SK-N-SH (cell line): ENCODE measurements at regions not wholly inside any gene's neighbourhood (a gene's known extent, or its start where the extent isn't known, plus 50 kb on each side); places are given as distances from the start of the nearest gene placed in this dataset.

Experiments
- CTCF ChIA-PET: fragments of 300-600, 350-600 bp; formaldehyde crosslinking; extraction: SDS; loops from one replicate; lab custom pipeline; 2021; lab: Yijun Ruan, JAX
- POLR2A ChIA-PET: fragments of 350-600 bp; sonication (Branson Sonifier 250); formaldehyde crosslinking; extraction: SDS; loops from one replicate; lab custom pipeline; 2020; ENCODE audit warnings: antibody characterized with exemption, inconsistent platforms; lab: Yijun Ruan, JAX
- DNase-seq: peaks from one replicate; pipeline ENCODE4 v3.0.0; 2012
- H2AFZ ChIP-seq: fragments of 200-600 bp; sonication (generic); 2 replicates; pipeline ENCODE4 v1.8.1; 2016; ENCODE audit warnings: antibody characterized with exemption, mild to moderate bottlenecking, low read depth
- H3F3A ChIP-seq: fragments of 200-600 bp; sonication (generic); replicated peaks from 2 replicates; pipeline ENCODE3; 2016; ENCODE audit warnings: antibody characterized with exemption, mild to moderate bottlenecking; ENCODE audit not compliant: insufficient read depth
- H3K27ac ChIP-seq, 2 experiments: fragments of 200-500 bp in 1 of 2; fragments of 200-600 bp in 1 of 2; sonication (Bioruptor generic) in 1 of 2; sonication (generic), shearing (Covaris generic) in 1 of 2; 2 replicates each; pipeline versions ENCODE4 v1.5.1 to v1.6.1; 2014 to 2016; ENCODE audit warnings: low read depth in 2 of 2, inconsistent platforms in 1 of 2, low read length in 1 of 2, mild to moderate bottlenecking in 1 of 2, mixed read lengths in 1 of 2
- H3K27me3 ChIP-seq: fragments of 200-600 bp; sonication (generic), shearing (Covaris generic); 2 replicates; pipeline ENCODE4 v1.6.1; 2016; ENCODE audit warnings: mixed run types; ENCODE audit not compliant: insufficient read depth
- H3K36me3 ChIP-seq, 2 experiments: fragments of 200-500 bp in 1 of 2; fragments of 200-600 bp in 1 of 2; sonication (Bioruptor generic) in 1 of 2; sonication (generic) in 1 of 2; replicated peaks in 1 of 2; 2 replicates each; pipeline versions ENCODE3 to v1.5.1; 2014 to 2016; ENCODE audit warnings: low read length in 1 of 2, mild to moderate bottlenecking in 1 of 2; ENCODE audit not compliant: insufficient read depth in 2 of 2, control insufficient read depth in 1 of 2
- H3K4me1 ChIP-seq, 2 experiments: fragments of 200-500 bp in 1 of 2; fragments of 200-600 bp in 1 of 2; sonication (Bioruptor generic) in 1 of 2; sonication (generic), shearing (Covaris generic) in 1 of 2; 2 replicates each; pipeline versions ENCODE4 v1.5.1 to v1.6.1; 2014 to 2016; ENCODE audit warnings: low read depth in 1 of 2, low read length in 1 of 2, mixed run types in 1 of 2; ENCODE audit not compliant: insufficient read depth in 2 of 2, control insufficient read depth in 1 of 2
- H3K4me2 ChIP-seq: fragments of 200-600 bp; sonication (generic), shearing (Covaris generic); 2 replicates; pipeline ENCODE4 v1.6.1; 2017; ENCODE audit warnings: mixed run types
- H3K4me3 ChIP-seq, 2 experiments: fragments of 200-500 bp in 1 of 2; fragments of 200-600 bp in 1 of 2; sonication (Bioruptor generic) in 1 of 2; sonication (generic), shearing (Covaris generic) in 1 of 2; 2 replicates each; pipeline versions ENCODE4 v1.5.1 to v1.8.1; 2014 to 2016; ENCODE audit warnings: low read depth in 2 of 2, inconsistent platforms in 1 of 2, low read length in 1 of 2, mild to moderate bottlenecking in 1 of 2, mixed read lengths in 1 of 2, moderate library complexity in 1 of 2
- H3K79me2 ChIP-seq: fragments of 200-600 bp; sonication (generic); 2 replicates; pipeline ENCODE4 v1.8.1; 2017; ENCODE audit warnings: mild to moderate bottlenecking; ENCODE audit not compliant: insufficient read depth
- H3K9ac ChIP-seq: fragments of 200-600 bp; sonication (generic); 2 replicates; pipeline ENCODE4 v1.6.1; 2017; ENCODE audit warnings: mixed run types
- H3K9me2 ChIP-seq: fragments of 200-600 bp; sonication (generic); 2 replicates; pipeline ENCODE4 v1.6.1; 2017; ENCODE audit warnings: mixed run types
- H3K9me3 ChIP-seq: fragments of 200-600 bp; sonication (generic); 2 replicates; pipeline ENCODE4 v1.6.1; 2017; ENCODE audit warnings: mixed run types, mild to moderate bottlenecking, moderate library complexity
- H4K20me1 ChIP-seq: fragments of 200-600 bp; sonication (generic); 2 replicates; pipeline ENCODE4 v1.6.1; 2017; ENCODE audit warnings: mild to moderate bottlenecking, mixed run types; ENCODE audit not compliant: insufficient read depth
- CHD2 ChIP-seq: fragments of 150-350 bp; IDR thresholded peaks from 2 replicates; pipeline ENCODE4 v1.6.1; 2018; ENCODE audit warnings: low read length; ENCODE audit not compliant: partially characterized antibody
- ELF1 ChIP-seq: IDR thresholded peaks from 2 replicates; pipeline ENCODE4 v1.4.0; 2012
- EP300 ChIP-seq, 2 experiments: IDR thresholded peaks; 2 replicates each; pipeline versions ENCODE4 v1.4.0 to v1.6.1; 2012; ENCODE audit warnings: borderline replicate concordance in 1 of 2, low read depth in 1 of 2, low read length in 1 of 2
- GABPA ChIP-seq: IDR thresholded peaks from 2 replicates; pipeline ENCODE4 v1.4.0; 2012; ENCODE audit warnings: low read depth, mild to moderate bottlenecking
- GATA2 ChIP-seq: sonication (generic); formaldehyde crosslinking; IDR thresholded peaks from 2 replicates; pipeline ENCODE4 v1.5.0; 2020; ENCODE audit warnings: mild to moderate bottlenecking, missing genetic modification reagents
- IRF3 ChIP-seq: fragments of 150-350 bp; IDR thresholded peaks from 2 replicates; pipeline ENCODE4 v1.6.1; 2016; ENCODE audit warnings: mild to moderate bottlenecking, low read depth, low read length
- MEF2A ChIP-seq: IDR thresholded peaks from 2 replicates; pipeline ENCODE4 v1.4.0; 2012; ENCODE audit warnings: low read depth, borderline replicate concordance
- NFIC ChIP-seq: IDR thresholded peaks from 2 replicates; pipeline ENCODE4 v1.4.0; 2012; ENCODE audit warnings: borderline replicate concordance
- POLR2AphosphoS5 ChIP-seq: IDR thresholded peaks from 2 replicates; pipeline ENCODE4 v1.6.1; 2012; ENCODE audit warnings: low read depth, low read length
- RCOR1 ChIP-seq: fragments of 150-350 bp; IDR thresholded peaks from 2 replicates; pipeline ENCODE4 v1.6.1; 2017; ENCODE audit warnings: antibody characterized with exemption, low read length
- REST ChIP-seq: IDR thresholded peaks from 2 replicates; pipeline ENCODE4 v1.6.1; 2012; ENCODE audit warnings: mild to moderate bottlenecking, low read depth, low read length, moderate library complexity
- SMC3 ChIP-seq: IDR thresholded peaks from 2 replicates; pipeline ENCODE4 v1.6.1; 2012; ENCODE audit warnings: low read depth, low read length, improper control_type of control experiment
- TAF1 ChIP-seq: IDR thresholded peaks from 2 replicates; pipeline ENCODE4 v1.6.1; 2012; ENCODE audit warnings: low read depth, mild to moderate bottlenecking, low read length, moderate library complexity, borderline replicate concordance
- TEAD4 ChIP-seq: IDR thresholded peaks from 2 replicates; pipeline ENCODE4 v1.4.0; 2012; ENCODE audit warnings: mild to moderate bottlenecking, borderline replicate concordance; ENCODE audit not compliant: insufficient read depth
- whole genome bisulfite sequencing: methylation state at CpG from one replicate; pipeline ENCODE4 v1.1.6; 2017; ENCODE audit warnings: low lambda C conversion rate; 5-methylcytosine and 5-hydroxymethylcytosine counted together
- small RNA-seq, 7 experiments: library from RNA; depleted of rRNA; stranded (forward); fragments of <200 nt; gene quantifications; one replicate each; pipeline ENCODE3, GENCODE V24; 2012

GRCh38 chr4:75101906-75102786, 169.2 kb downstream of the PARM1 start:
- Histone ChIP-seq H3K4me2 (no peak overlapping the region), H3K36me3 (no peaks in the 10 kb centered on the region), H3K27ac (no peak overlapping the region), H4K20me1 (no peaks in the 10 kb centered on the region), H3K4me3 (no peak overlapping the region), H2AFZ (no peak overlapping the region), H3K9ac (no peak overlapping the region), H3K9me3 (no peaks in the 10 kb centered on the region), H3F3A (no peaks in the 10 kb centered on the region), H3K27me3 (no peaks in the 10 kb centered on the region), H3K9me2 (no peaks in the 10 kb centered on the region), H3K4me1 (no peaks in the 10 kb centered on the region), H3K79me2 (no peaks in the 10 kb centered on the region)
- DNase-seq = no peak
- no peak for TF ChIP-seq SMC3
- no peak for TF ChIP-seq CHD2
- no peak for TF ChIP-seq GATA2 (CRISPR knock-in tag)
- TF ChIP-seq IRF3 = no peak
- TF ChIP-seq POLR2AphosphoS5 = no peak
- TF ChIP-seq MEF2A = no peak
- TF ChIP-seq NFIC = no peak
- TF ChIP-seq RCOR1 = no peak
- TF ChIP-seq TAF1 = no peak
- TF ChIP-seq GABPA = no peak
- no peak for TF ChIP-seq ELF1
- TF ChIP-seq REST = no peak
- TF ChIP-seq EP300 (IDR thresholded peaks at IDR 0.05; ENCODE audit: borderline replicate concordance in 1 of 2, low read depth in 1 of 2, low read length in 1 of 2) = no peak
- TF ChIP-seq TEAD4 = no peak
- 3% methylated on average over 3 of the region's 3 CpGs for WGBS
- CTCF ChIA-PET = no interaction called here
- POLR2A ChIA-PET = no interaction called here

Small RNA genes in the stretch of these regions (small RNA-seq; reads per million reads assigned to genes)
- 0 reads per million in 7 experiments for gene AC093870.1
